HG02943 (cell line): ENCODE measurements at regions not wholly inside any gene's neighbourhood (a gene's known extent, or its start where the extent isn't known, plus 50 kb on each side); places are given as distances from the start of the nearest gene placed in this dataset.

Experiments used
- ATAC-seq: cut with Tn5 transposase; IDR thresholded peaks from one replicate; pipeline ENCODE4 v1.9.1; 2021; ENCODE audit warnings: mild to moderate bottlenecking, low read depth, moderate library complexity; ENCODE audit not compliant: unreplicated experiment

GRCh38 chr3:82067420-82067819 lies 306.0 kb upstream of the GBE1 start:
- no peak for ATAC-seq

- ATAC-seq: no peak
Observed at GRCh38 chr3:82058809-82059208, 297.4 kb upstream of the GBE1 start.

GRCh38 chr3:82055792-82056191 lies 294.3 kb upstream of the GBE1 start:
- ATAC-seq: no peak

GRCh38 chr3:82054849-82055248 lies 293.4 kb upstream of the GBE1 start:
- ATAC-seq: no peak

GRCh38 chr3:82053236-82053635 lies 291.8 kb upstream of the GBE1 start:
- no peak for ATAC-seq

- no peak for ATAC-seq
Observed at GRCh38 chr3:82050382-82050781, 288.9 kb upstream of the GBE1 start.

GRCh38 chr3:82048711-82049110 lies 287.3 kb upstream of the GBE1 start:
- no peak for ATAC-seq

GRCh38 chr3:82044930-82045705 lies 283.7 kb upstream of the GBE1 start:
- no peak for ATAC-seq

- ATAC-seq: no peak
Observed at GRCh38 chr3:82038556-82038955, 277.1 kb upstream of the GBE1 start.

- ATAC-seq: no peak
Observed at GRCh38 chr3:82033186-82033585, 271.7 kb upstream of the GBE1 start.

GRCh38 chr3:82031596-82031995 lies 270.2 kb upstream of the GBE1 start:
- ATAC-seq: no peak

GRCh38 chr3:82030916-82031315 lies 269.5 kb upstream of the GBE1 start:
- ATAC-seq: no peak

GRCh38 chr3:82022836-82023235 lies 261.4 kb upstream of the GBE1 start:
- no peak for ATAC-seq

- ATAC-seq: no peak
Observed at GRCh38 chr3:82020282-82020681, 258.8 kb upstream of the GBE1 start.

GRCh38 chr3:82015241-82015640 lies 253.8 kb upstream of the GBE1 start:
- no peak for ATAC-seq

- ATAC-seq: no peak
Observed at GRCh38 chr3:82012775-82013174, 251.3 kb upstream of the GBE1 start.

- ATAC-seq: no peak
Observed at GRCh38 chr3:82011336-82011735, 249.9 kb upstream of the GBE1 start.

GRCh38 chr3:82005266-82005665 lies 243.8 kb upstream of the GBE1 start:
- ATAC-seq: no peak

GRCh38 chr3:82004266-82004665 lies 242.8 kb upstream of the GBE1 start:
- ATAC-seq: no peak

GRCh38 chr3:82002986-82003642 lies 241.7 kb upstream of the GBE1 start:
- ATAC-seq: no peak

GRCh38 chr3:82002491-82002890 lies 241.0 kb upstream of the GBE1 start:
- no peak for ATAC-seq

GRCh38 chr3:82001276-82001923 lies 240.0 kb upstream of the GBE1 start:
- no peak for ATAC-seq
